Keratinocyte (primary cell): ENCODE measurements at regions not wholly inside any gene's neighbourhood (a gene's known extent, or its start where the extent isn't known, plus 50 kb on each side); places are given as distances from the start of the nearest gene placed in this dataset.

Source experiments
- DNase-seq: peaks from one replicate; pipeline ENCODE4 v3.0.0-alpha.2; 2011; ENCODE audit warnings: low read depth, missing footprints, low spot score
- FAIRE-seq: peaks from 2 replicates; lab custom pipeline; 2011; peaks lifted over from hg19 to GRCh38; lab: Jason Lieb, UNC
- H2AFZ ChIP-seq: 2 replicates; pipeline ENCODE4 v1.6.0; 2012; ENCODE audit warnings: low read length, control low read depth, inconsistent platforms; ENCODE audit not compliant: control insufficient read depth
- H3K27ac ChIP-seq: 2 replicates; pipeline ENCODE4 v1.5.1; 2011; ENCODE audit warnings: low read length; ENCODE audit not compliant: control insufficient read depth, insufficient read depth
- H3K27me3 ChIP-seq: 3 replicates; pipeline ENCODE4 v1.6.0; 2011; ENCODE audit warnings: low read length; ENCODE audit not compliant: control insufficient read depth, insufficient read depth; ENCODE audit errors: extremely low read depth
- H3K36me3 ChIP-seq, 2 experiments: 2 replicates in 1 of 2; 3 replicates in 1 of 2; pipeline ENCODE4 v1.5.1; 2011; ENCODE audit warnings: low read length in 2 of 2, mild to moderate bottlenecking in 1 of 2; ENCODE audit not compliant: control insufficient read depth in 2 of 2, insufficient read depth in 2 of 2; ENCODE audit errors: extremely low read depth in 1 of 2
- H3K4me1 ChIP-seq: 3 replicates; pipeline ENCODE4 v1.5.1; 2011; ENCODE audit warnings: low read length; ENCODE audit not compliant: control insufficient read depth, insufficient read depth; ENCODE audit errors: extremely low read depth
- H3K4me2 ChIP-seq: 3 replicates; pipeline ENCODE4 v1.6.0; 2011; ENCODE audit warnings: low read depth, low read length; ENCODE audit not compliant: control insufficient read depth, insufficient read depth; ENCODE audit errors: extremely low read depth
- H3K4me3 ChIP-seq, 3 experiments: fragments of 200-600 bp in 1 of 3; sonication (generic) in 1 of 3; 2 replicates in 2 of 3; 3 replicates in 1 of 3; pipeline ENCODE4 v1.5.1; 2011 to 2016; ENCODE audit warnings: low read length in 3 of 3, mild to moderate bottlenecking in 3 of 3, control low read depth in 2 of 3, inconsistent platforms in 1 of 3, low read depth in 1 of 3, mixed read lengths in 1 of 3, mixed run types in 1 of 3, moderate library complexity in 1 of 3; ENCODE audit not compliant: control insufficient read depth in 2 of 3, insufficient read depth in 2 of 3; ENCODE audit errors: extremely low read depth in 1 of 3
- H3K79me2 ChIP-seq: 2 replicates; pipeline ENCODE4 v1.6.0; 2012; ENCODE audit warnings: low read length; ENCODE audit not compliant: control insufficient read depth, insufficient read depth
- H3K9ac ChIP-seq: 3 replicates; pipeline ENCODE4 v1.6.0; 2011; ENCODE audit warnings: low read length; ENCODE audit not compliant: control insufficient read depth, insufficient read depth; ENCODE audit errors: extremely low read depth
- H3K9me1 ChIP-seq: 3 replicates; pipeline ENCODE4 v1.6.0; 2011; ENCODE audit warnings: low read length; ENCODE audit not compliant: control insufficient read depth, insufficient read depth; ENCODE audit errors: extremely low read depth
- H3K9me3 ChIP-seq: 2 replicates; pipeline ENCODE4 v1.5.1; 2012; ENCODE audit warnings: low read depth, low read length; ENCODE audit not compliant: control insufficient read depth
- H4K20me1 ChIP-seq: 3 replicates; pipeline ENCODE4 v1.6.0; 2011; ENCODE audit warnings: low read length; ENCODE audit not compliant: control insufficient read depth, insufficient read depth; ENCODE audit errors: extremely low read depth
- CTCF ChIP-seq, 3 experiments: IDR thresholded peaks in 1 of 3; conservative IDR thresholded peaks in 1 of 3; optimal IDR thresholded peaks in 1 of 3; 2 replicates in 2 of 3; 3 replicates in 1 of 3; pipeline versions ENCODE3 to v1.5.1; 2011; ENCODE audit warnings: low read length in 3 of 3, mild to moderate bottlenecking in 3 of 3, moderate library complexity in 2 of 3, control low read depth in 1 of 3, inconsistent platforms in 1 of 3; ENCODE audit not compliant: insufficient read depth in 2 of 3; ENCODE audit errors: extremely low read depth in 1 of 3
- EZH2 ChIP-seq: IDR thresholded peaks from one replicate; pipeline ENCODE4 v1.6.1; 2012; ENCODE audit warnings: inconsistent platforms, mild to moderate bottlenecking, low read length, moderate library complexity
- dilution Hi-C: fragments of 300-500 bp; cut with MboI; formaldehyde crosslinking; loops from one replicate; pipeline ENCODE4 v1.7.0; 2020; ENCODE audit warnings: low sequenced_read_pairs; ENCODE audit not compliant: extremely low pct_ligation_motif_present

DNA sequence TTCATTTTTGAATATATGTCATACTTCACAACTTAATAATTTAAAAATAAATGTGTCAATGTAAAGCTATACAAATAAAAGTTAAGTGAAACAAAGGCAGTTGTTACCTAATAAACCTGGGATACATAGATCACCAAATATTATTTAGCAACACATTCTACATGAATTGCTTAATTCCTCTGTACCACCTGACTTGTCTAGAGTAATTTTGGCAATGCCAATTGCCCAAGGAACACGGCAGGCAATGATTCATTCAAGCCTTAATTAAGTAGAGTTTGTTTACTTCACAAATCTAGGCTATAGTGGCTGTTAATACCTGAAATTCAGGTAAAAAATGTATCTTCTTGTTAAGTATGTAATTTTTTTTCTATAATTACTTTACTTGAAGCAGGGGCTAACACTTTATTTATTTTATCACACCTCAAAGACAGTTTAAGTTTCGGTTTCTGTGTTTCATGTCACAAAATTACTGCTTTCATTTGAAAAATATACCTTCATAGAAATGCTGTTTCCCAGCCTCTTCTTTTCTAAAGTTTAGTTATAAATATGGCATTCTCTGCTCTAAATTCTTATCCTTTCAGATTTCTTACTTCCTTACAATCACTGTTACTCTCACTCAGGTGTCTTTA, 705.7 kb downstream of the SLITRK5 start:
- no peak for FAIRE-seq
- dilution Hi-C loops = no loop called here
- no peak overlapping the region for H2AFZ ChIP-seq
- H3K9ac ChIP-seq = no peak overlapping the region
- no peaks in the 10 kb centered on the region for H3K9me1 ChIP-seq
- H3K4me1 ChIP-seq = no peaks in the 10 kb centered on the region
- no peaks in the 10 kb centered on the region for H3K36me3 ChIP-seq
- H3K9me3 ChIP-seq = no peaks in the 10 kb centered on the region
- no peak overlapping the region for H3K27ac ChIP-seq
- no peaks in the 10 kb centered on the region for H3K79me2 ChIP-seq
- DNase-seq = no peak
- no peaks in the 10 kb centered on the region for H4K20me1 ChIP-seq
- no peak for TF ChIP-seq EZH2
- no peak for TF ChIP-seq CTCF (optimal IDR thresholded peaks at IDR 0.05 in 1 of 3, IDR thresholded peaks at IDR 0.05 in 1 of 3, conservative IDR thresholded peaks at IDR 0.05 in 1 of 3; ENCODE audit: extremely low read depth in 1 of 3, insufficient read depth in 2 of 3, low read length in 3 of 3)
- no peak overlapping the region for H3K4me2 ChIP-seq
- H3K27me3 ChIP-seq = no peaks in the 10 kb centered on the region
- no peak overlapping the region for H3K4me3 ChIP-seq

DNA sequence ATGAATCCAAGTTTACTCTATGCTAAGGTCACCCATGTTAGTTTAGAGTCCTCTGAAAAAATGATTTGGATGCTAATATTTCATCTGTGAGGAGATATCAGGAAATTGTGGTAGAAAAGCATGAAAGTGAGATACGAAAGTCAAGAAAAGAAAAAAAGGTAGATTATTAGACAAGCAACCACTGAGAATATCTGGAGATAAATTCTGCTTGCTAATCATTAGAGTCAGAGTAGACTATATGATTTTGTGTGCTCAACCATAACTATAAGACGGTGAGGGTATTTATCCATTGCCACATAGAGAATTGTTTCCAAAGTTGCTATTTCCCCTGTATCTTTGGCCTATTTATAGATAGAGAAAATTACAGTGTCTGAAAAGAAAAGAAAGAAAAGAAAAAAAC, 706.7 kb downstream of the SLITRK5 start:
- no peaks in the 10 kb centered on the region for H3K9me3 ChIP-seq
- no peaks in the 10 kb centered on the region for H4K20me1 ChIP-seq
- H3K4me3 ChIP-seq = no peak overlapping the region
- no peaks in the 10 kb centered on the region for H3K36me3 ChIP-seq
- no peak overlapping the region for H3K9ac ChIP-seq
- H3K9me1 ChIP-seq = no peaks in the 10 kb centered on the region
- no peaks in the 10 kb centered on the region for H3K4me1 ChIP-seq
- DNase-seq = no peak
- no peaks in the 10 kb centered on the region for H3K27me3 ChIP-seq
- H3K4me2 ChIP-seq = no peak overlapping the region
- no peaks in the 10 kb centered on the region for H3K79me2 ChIP-seq
- H3K27ac ChIP-seq = no peak overlapping the region
- TF ChIP-seq EZH2 = no peak
- TF ChIP-seq CTCF (optimal IDR thresholded peaks at IDR 0.05 in 1 of 3, IDR thresholded peaks at IDR 0.05 in 1 of 3, conservative IDR thresholded peaks at IDR 0.05 in 1 of 3; ENCODE audit: extremely low read depth in 1 of 3, insufficient read depth in 2 of 3, low read length in 3 of 3) = no peak
- dilution Hi-C loops = no loop called here
- FAIRE-seq = no peak
- no peak overlapping the region for H2AFZ ChIP-seq
